HG03442 (cell line): ENCODE measurements at regions not wholly inside any gene's neighbourhood (a gene's known extent, or its start where the extent isn't known, plus 50 kb on each side); places are given as distances from the start of the nearest gene placed in this dataset.
"Not testable (repeated sequence)": the region's sequence is repeated elsewhere in the genome, so short reads cannot be mapped to it uniquely, and the experiment has no call there.

Source experiments
- ATAC-seq: cut with Tn5 transposase; IDR thresholded peaks from one replicate; pipeline ENCODE4 v1.9.1; 2021; ENCODE audit warnings: mild to moderate bottlenecking, moderate library complexity; ENCODE audit not compliant: unreplicated experiment

- ATAC-seq = no peak
Measured at GRCh38 chr13:27327633-27328032, 57.0 kb downstream of the RASL11A start.

- no peak for ATAC-seq
Measured at GRCh38 chr13:27329210-27329609, 58.6 kb downstream of the RASL11A start.

GRCh38 chr13:27334774-27335435 lies 64.3 kb downstream of the RASL11A start:
- no peak for ATAC-seq

- no peak for ATAC-seq
Measured at GRCh38 chr13:27336014-27336673, 65.5 kb downstream of the RASL11A start.

- ATAC-seq = no peak
Measured at GRCh38 chr13:27338207-27338606, 67.6 kb downstream of the RASL11A start.

- ATAC-seq = no peak
Measured at GRCh38 chr13:27338816-27339215, 68.2 kb downstream of the RASL11A start.

GRCh38 chr13:27339299-27339698 lies 68.7 kb downstream of the RASL11A start:
- peak; percentile 83 for ATAC-seq

GRCh38 chr13:27341616-27342015 lies 71.0 kb downstream of the RASL11A start:
- ATAC-seq = no peak

- no peak for ATAC-seq
Measured at GRCh38 chr13:27347211-27347772, 76.7 kb downstream of the RASL11A start.

- no peak for ATAC-seq
Measured at GRCh38 chr13:27348461-27348860, 76.0 kb upstream of the GTF3A start.

- no peak for ATAC-seq
Measured at GRCh38 chr13:27349458-27349857, 75.0 kb upstream of the GTF3A start.

GRCh38 chr13:27350825-27351224 lies 73.6 kb upstream of the GTF3A start:
- not testable (repeated sequence) for ATAC-seq

- no peak for ATAC-seq
Measured at GRCh38 chr13:27352698-27353097, 71.7 kb upstream of the GTF3A start.

- peak; percentile 97 for ATAC-seq
Measured at GRCh38 chr13:27353166-27353583, 71.2 kb upstream of the GTF3A start.

- no peak for ATAC-seq
Measured at GRCh38 chr13:27353708-27354107, 70.7 kb upstream of the GTF3A start.

GRCh38 chr13:27354379-27354778 lies 70.0 kb upstream of the GTF3A start:
- ATAC-seq = no peak

GRCh38 chr13:27355894-27356293 lies 68.5 kb upstream of the GTF3A start:
- no peak for ATAC-seq

- ATAC-seq = no peak
Measured at GRCh38 chr13:27358420-27358819, 66.0 kb upstream of the GTF3A start.

GRCh38 chr13:27359199-27359821 lies 65.1 kb upstream of the GTF3A start:
- peak; percentile 53 for ATAC-seq

- ATAC-seq = no peak
Measured at GRCh38 chr13:27360562-27360961, 63.9 kb upstream of the GTF3A start.

GRCh38 chr13:27362064-27362751 lies 62.2 kb upstream of the GTF3A start:
- peak; percentile 85 for ATAC-seq
